ENCODE measurements at regions not wholly inside any gene's neighbourhood (a gene's known extent, or its start where the extent isn't known, plus 50 kb on each side); places are given as distances from the start of the nearest gene placed in this dataset.
A peak's percentile ranks its signal among the peaks of the same experiment; 100 is the strongest.

DNA sequence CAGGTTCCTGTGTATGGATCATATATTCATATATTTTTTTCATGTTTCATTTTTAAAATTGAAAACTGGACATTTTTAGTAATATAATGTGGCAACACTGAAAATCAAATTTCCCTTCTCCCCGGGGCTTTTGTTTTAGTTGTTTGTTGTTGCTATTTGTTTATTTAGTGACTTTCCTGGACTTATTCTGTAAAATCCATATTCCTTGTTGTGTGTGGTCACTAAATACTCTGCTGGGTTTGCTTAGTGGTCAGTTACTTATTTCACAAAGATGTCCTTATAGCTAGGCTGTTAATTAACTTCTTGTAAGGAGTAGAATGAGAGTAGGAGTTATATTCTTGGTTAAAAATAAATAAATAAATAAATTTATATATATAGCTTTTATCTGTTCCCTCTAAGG, 121.6 kb upstream of the MED13L start:
- no peak overlapping the region for H3K4me3 ChIP-seq (ENCODE audit: low read length in 3 of 3)
- no peaks in the 10 kb centered on the region for H3K4me1 ChIP-seq (ENCODE audit: control insufficient read depth in 3 of 3, insufficient read depth in 3 of 3, low read length in 3 of 3)
- H3K27me3 ChIP-seq (ENCODE audit: control insufficient read depth in 3 of 3, insufficient read depth in 3 of 3, low read length in 3 of 3): no peaks in the 10 kb centered on the region
- H3K36me3 ChIP-seq (ENCODE audit: control insufficient read depth in 3 of 3, insufficient read depth in 3 of 3, low read length in 3 of 3): no peaks in the 10 kb centered on the region
- H3K9ac ChIP-seq (ENCODE audit: low read depth in 1 of 3, low read length in 3 of 3): no peak overlapping the region
- H3K9me3 ChIP-seq (ENCODE audit: control insufficient read depth in 3 of 3, low read length in 3 of 3): no peaks in the 10 kb centered on the region
- H3K27ac ChIP-seq (ENCODE audit: low read depth, low read length): no peak overlapping the region

DNA sequence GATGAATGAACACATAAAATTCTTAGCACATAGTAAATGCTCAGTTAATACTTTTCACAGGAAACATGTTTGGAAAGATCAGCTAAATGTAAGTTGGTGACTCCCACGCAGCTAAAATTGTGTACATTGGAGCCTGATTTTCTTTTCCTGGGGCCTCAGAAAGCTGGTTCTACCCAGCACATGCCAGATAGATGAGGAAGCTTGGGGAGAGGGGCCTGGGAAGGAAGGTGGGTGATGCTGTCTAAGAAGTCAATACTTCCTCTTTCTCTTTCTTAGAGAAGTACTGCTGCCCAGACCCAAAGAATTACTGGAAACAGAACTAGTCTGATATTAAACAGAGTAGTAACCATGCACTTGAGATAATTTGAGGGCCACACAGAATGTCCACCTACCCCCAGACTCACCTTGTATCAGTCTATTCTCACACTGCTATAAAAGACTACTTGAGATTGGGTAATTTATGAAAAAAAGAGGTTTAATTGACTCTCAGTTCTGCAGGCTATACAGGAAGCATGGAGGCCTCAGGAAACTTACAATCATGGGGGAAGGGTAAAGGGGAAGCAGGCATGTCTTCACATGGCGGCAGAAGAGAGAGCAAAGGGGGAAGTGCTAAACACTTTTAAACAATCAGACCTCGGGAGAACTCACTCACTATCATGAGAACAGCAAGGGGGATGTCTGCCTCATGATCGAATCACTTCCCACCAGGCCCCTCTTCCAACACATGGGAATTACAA, 123.3 kb upstream of the MED13L start:
- Histone ChIP-seq H3K4me3 (ENCODE audit: low read length in 3 of 3) (no peak overlapping the region), H3K4me1 (ENCODE audit: control insufficient read depth in 3 of 3, insufficient read depth in 3 of 3, low read length in 3 of 3) (peaks cover 0 to 4% (median 3%) of the 10 kb centered on the region in 3 donors), H3K36me3 (ENCODE audit: control insufficient read depth in 3 of 3, insufficient read depth in 3 of 3, low read length in 3 of 3) (no peaks in the 10 kb centered on the region), H3K9me3 (ENCODE audit: control insufficient read depth in 3 of 3, low read length in 3 of 3) (no peaks in the 10 kb centered on the region), H3K27ac (ENCODE audit: low read depth, low read length) (no peak overlapping the region), H3K27me3 (ENCODE audit: control insufficient read depth in 3 of 3, insufficient read depth in 3 of 3, low read length in 3 of 3) (no peaks in the 10 kb centered on the region), H3K9ac (ENCODE audit: low read depth in 1 of 3, low read length in 3 of 3) (no peak overlapping the region)

DNA sequence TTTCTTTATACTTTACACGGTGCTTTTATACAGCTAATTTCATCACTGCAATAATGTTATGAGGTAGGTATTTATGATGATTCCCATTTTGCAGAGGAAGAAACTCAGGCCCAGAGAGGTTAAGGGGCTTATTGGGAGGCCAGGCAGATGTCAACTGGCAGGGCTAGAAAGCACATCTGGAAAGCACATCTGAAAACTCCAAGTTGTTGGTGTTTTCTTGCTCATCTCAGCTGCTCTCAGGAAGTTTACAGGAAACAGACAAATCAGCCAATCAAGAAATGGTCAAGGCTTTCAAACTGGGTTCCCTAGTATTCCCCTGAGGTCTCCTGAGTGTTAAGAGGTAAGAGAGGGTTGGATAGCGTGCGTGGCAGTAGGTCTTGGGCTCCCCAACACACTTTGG, 124.1 kb upstream of the MED13L start:
- H3K4me1 ChIP-seq (ENCODE audit: control insufficient read depth in 3 of 3, insufficient read depth in 3 of 3, low read length in 3 of 3): peaks cover 4 to 8% (median 4%) of the 10 kb centered on the region in 3 donors
- H3K9me3 ChIP-seq (ENCODE audit: control insufficient read depth in 3 of 3, low read length in 3 of 3): no peaks in the 10 kb centered on the region
- no peaks in the 10 kb centered on the region for H3K36me3 ChIP-seq (ENCODE audit: control insufficient read depth in 3 of 3, insufficient read depth in 3 of 3, low read length in 3 of 3)
- no peak overlapping the region for H3K4me3 ChIP-seq (ENCODE audit: low read length in 3 of 3)
- no peaks in the 10 kb centered on the region for H3K27me3 ChIP-seq (ENCODE audit: control insufficient read depth in 3 of 3, insufficient read depth in 3 of 3, low read length in 3 of 3)
- H3K27ac ChIP-seq (ENCODE audit: low read depth, low read length): no peak overlapping the region
- no peak overlapping the region for H3K9ac ChIP-seq (ENCODE audit: low read depth in 1 of 3, low read length in 3 of 3)

DNA sequence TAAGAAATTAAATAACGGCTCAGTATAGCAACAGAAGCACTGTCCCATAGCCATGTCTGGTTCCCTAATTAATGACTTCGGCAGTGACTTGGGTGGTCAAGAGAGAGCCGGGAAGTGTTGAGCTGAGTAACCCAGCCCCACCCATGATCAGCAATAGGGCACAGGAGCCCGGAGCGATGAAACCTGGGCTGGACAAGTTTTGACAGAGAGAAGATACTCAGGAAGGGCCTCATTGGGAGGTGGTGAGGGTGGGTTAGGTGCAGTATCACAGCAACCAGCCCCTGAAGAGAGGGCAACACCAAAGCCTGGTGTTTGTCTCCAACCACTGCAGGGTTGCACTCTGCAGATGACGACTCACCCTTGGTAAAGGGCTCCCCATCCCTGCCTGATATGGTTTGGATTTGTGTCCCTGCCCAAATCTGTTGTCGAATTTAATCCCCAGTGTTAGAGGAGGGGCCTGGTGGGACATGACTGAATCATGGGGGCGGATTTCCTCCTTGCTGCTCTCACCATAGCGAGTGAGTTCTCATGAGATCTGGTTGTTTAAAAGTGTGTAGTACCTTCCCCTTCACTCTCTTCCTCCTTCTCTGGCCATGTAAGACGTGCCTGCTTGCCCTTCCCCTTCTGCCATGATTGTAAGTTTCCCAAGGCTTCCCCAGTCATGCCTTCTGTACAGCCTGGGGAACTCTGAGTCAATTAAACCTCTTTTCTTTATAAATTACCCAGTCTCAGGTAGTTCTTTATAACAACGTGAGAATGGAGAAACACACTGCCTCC, 124.9 kb upstream of the MED13L start:
- Histone ChIP-seq H3K4me1 (ENCODE audit: control insufficient read depth in 3 of 3, insufficient read depth in 3 of 3, low read length in 3 of 3) (peaks cover 10 to 14% (median 11%) of the 10 kb centered on the region in 3 donors), H3K4me3 (ENCODE audit: low read length in 3 of 3) (no peak overlapping the region), H3K27ac (ENCODE audit: low read depth, low read length) (no peak overlapping the region), H3K27me3 (ENCODE audit: control insufficient read depth in 3 of 3, insufficient read depth in 3 of 3, low read length in 3 of 3) (no peaks in the 10 kb centered on the region), H3K9me3 (ENCODE audit: control insufficient read depth in 3 of 3, low read length in 3 of 3) (no peaks in the 10 kb centered on the region), H3K9ac (ENCODE audit: low read depth in 1 of 3, low read length in 3 of 3) (no peak overlapping the region), H3K36me3 (ENCODE audit: control insufficient read depth in 3 of 3, insufficient read depth in 3 of 3, low read length in 3 of 3) (no peaks in the 10 kb centered on the region)

DNA sequence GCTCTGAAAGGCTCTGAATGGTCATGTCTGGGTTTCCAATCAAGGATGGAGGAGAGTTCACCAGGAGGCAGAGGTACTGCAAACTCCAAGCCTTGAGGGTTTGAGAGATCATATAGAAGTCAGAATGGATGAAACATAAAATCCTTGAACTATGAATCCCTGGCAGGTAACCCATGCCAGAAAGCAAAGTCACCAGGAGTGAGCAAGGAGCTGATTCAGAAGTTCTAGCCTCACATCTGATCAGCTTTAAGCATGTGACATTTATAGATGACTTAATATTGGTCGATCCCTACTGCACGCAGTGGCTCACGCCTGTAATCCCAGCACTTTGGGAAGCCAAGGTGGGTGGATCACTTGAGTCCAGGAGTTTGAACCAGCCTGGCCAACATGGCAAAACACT, 126.1 kb upstream of the MED13L start:
- Histone ChIP-seq H3K4me3 (ENCODE audit: low read length in 3 of 3) (no peak overlapping the region), H3K9ac (ENCODE audit: low read depth in 1 of 3, low read length in 3 of 3) (no peak overlapping the region), H3K27me3 (ENCODE audit: control insufficient read depth in 3 of 3, insufficient read depth in 3 of 3, low read length in 3 of 3) (no peaks in the 10 kb centered on the region), H3K27ac (ENCODE audit: low read depth, low read length) (no peak overlapping the region), H3K4me1 (ENCODE audit: control insufficient read depth in 3 of 3, insufficient read depth in 3 of 3, low read length in 3 of 3) (peaks cover 11 to 14% (median 11%) of the 10 kb centered on the region in 3 donors), H3K9me3 (ENCODE audit: control insufficient read depth in 3 of 3, low read length in 3 of 3) (no peaks in the 10 kb centered on the region), H3K36me3 (ENCODE audit: control insufficient read depth in 3 of 3, insufficient read depth in 3 of 3, low read length in 3 of 3) (no peaks in the 10 kb centered on the region)

DNA sequence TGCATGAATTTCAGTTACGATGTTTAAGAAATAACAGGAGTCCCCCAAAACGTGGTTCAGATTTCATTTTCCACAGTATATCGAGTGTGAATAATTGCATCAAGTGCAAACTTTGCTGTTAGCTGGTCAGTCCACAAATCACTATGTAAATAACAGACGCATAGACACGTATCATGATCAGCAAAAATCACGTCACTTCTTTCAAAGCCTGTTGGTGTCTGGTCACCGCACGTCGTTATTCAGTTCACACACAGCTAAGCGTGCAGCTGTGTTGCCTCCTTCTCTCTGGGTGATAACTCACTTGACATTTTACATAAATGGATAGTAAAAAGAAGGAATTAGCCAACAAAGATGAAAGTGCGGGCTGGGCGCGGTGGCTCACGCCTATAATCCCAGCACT, 126.8 kb upstream of the MED13L start:
- no peaks in the 10 kb centered on the region for H3K9me3 ChIP-seq (ENCODE audit: control insufficient read depth in 3 of 3, low read length in 3 of 3)

GRCh38 chr12:116404913-116405611, 127.6 kb upstream of the MED13L start:
- no peak overlapping the region for H3K27ac ChIP-seq (ENCODE audit: low read depth, low read length)
- H3K4me1 ChIP-seq (ENCODE audit: control insufficient read depth in 3 of 3, insufficient read depth in 3 of 3, low read length in 3 of 3): peaks cover 11 to 16% (median 11%) of the 10 kb centered on the region in 3 donors
- H3K4me3 ChIP-seq (ENCODE audit: low read length in 3 of 3): no peak overlapping the region
- H3K36me3 ChIP-seq (ENCODE audit: control insufficient read depth in 3 of 3, insufficient read depth in 3 of 3, low read length in 3 of 3): no peaks in the 10 kb centered on the region
- no peak overlapping the region for H3K9ac ChIP-seq (ENCODE audit: low read depth in 1 of 3, low read length in 3 of 3)
- no peaks in the 10 kb centered on the region for H3K9me3 ChIP-seq (ENCODE audit: control insufficient read depth in 3 of 3, low read length in 3 of 3)
- H3K27me3 ChIP-seq (ENCODE audit: control insufficient read depth in 3 of 3, insufficient read depth in 3 of 3, low read length in 3 of 3): no peaks in the 10 kb centered on the region

More for the DNA sequence above, 126.8 kb upstream of the MED13L start:
- no peak overlapping the region for H3K4me3 ChIP-seq (ENCODE audit: low read length in 3 of 3)
- H3K27me3 ChIP-seq (ENCODE audit: control insufficient read depth in 3 of 3, insufficient read depth in 3 of 3, low read length in 3 of 3): no peaks in the 10 kb centered on the region
- no peaks in the 10 kb centered on the region for H3K36me3 ChIP-seq (ENCODE audit: control insufficient read depth in 3 of 3, insufficient read depth in 3 of 3, low read length in 3 of 3)
- no peak overlapping the region for H3K27ac ChIP-seq (ENCODE audit: low read depth, low read length)
- H3K9ac ChIP-seq (ENCODE audit: low read depth in 1 of 3, low read length in 3 of 3): no peak overlapping the region
- H3K4me1 ChIP-seq (ENCODE audit: control insufficient read depth in 3 of 3, insufficient read depth in 3 of 3, low read length in 3 of 3): peaks cover 11 to 14% (median 11%) of the 10 kb centered on the region in 3 donors

DNA sequence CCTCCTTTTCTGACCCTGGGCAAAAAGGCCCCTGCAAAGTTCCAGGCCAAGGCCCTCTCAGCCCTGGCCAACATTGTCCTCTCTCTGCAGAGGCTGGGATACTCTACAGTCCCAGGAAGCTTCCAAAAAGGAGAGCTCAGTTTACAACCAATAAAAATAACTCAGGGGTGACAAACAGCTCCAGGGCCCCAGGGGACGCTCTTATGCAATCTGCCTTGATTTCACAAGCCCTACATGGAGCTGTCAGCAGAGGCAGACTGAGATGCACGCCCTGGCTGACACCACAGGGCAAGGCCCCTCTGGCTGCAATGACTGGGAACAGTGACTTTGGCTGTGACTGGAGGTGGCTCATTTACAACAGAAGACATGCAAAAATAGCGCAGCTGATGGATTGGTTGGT, 129.0 kb upstream of the MED13L start:
- Histone ChIP-seq H3K4me1 (ENCODE audit: control insufficient read depth in 3 of 3, insufficient read depth in 3 of 3, low read length in 3 of 3) (peaks cover 11 to 19% (median 11%) of the 10 kb centered on the region in 3 donors), H3K9ac (ENCODE audit: low read depth in 1 of 3, low read length in 3 of 3) (no peak overlapping the region), H3K36me3 (ENCODE audit: control insufficient read depth in 3 of 3, insufficient read depth in 3 of 3, low read length in 3 of 3) (no peaks in the 10 kb centered on the region), H3K27me3 (ENCODE audit: control insufficient read depth in 3 of 3, insufficient read depth in 3 of 3, low read length in 3 of 3) (no peaks in the 10 kb centered on the region), H3K9me3 (ENCODE audit: control insufficient read depth in 3 of 3, low read length in 3 of 3) (no peaks in the 10 kb centered on the region), H3K27ac (ENCODE audit: low read depth, low read length) (peak overlapping the region; percentile 54), H3K4me3 (ENCODE audit: low read length in 3 of 3) (no peak overlapping the region)

GRCh38 chr12:116408489-116409250, 131.2 kb upstream of the MED13L start:
- no peak overlapping the region for H3K27ac ChIP-seq (ENCODE audit: low read depth, low read length)
- no peaks in the 10 kb centered on the region for H3K36me3 ChIP-seq (ENCODE audit: control insufficient read depth in 3 of 3, insufficient read depth in 3 of 3, low read length in 3 of 3)
- no peaks in the 10 kb centered on the region for H3K27me3 ChIP-seq (ENCODE audit: control insufficient read depth in 3 of 3, insufficient read depth in 3 of 3, low read length in 3 of 3)
- H3K9ac ChIP-seq (ENCODE audit: low read depth in 1 of 3, low read length in 3 of 3): no peak overlapping the region
- no peaks in the 10 kb centered on the region for H3K9me3 ChIP-seq (ENCODE audit: control insufficient read depth in 3 of 3, low read length in 3 of 3)
- H3K4me3 ChIP-seq (ENCODE audit: low read length in 3 of 3): no peak overlapping the region
- peaks cover 11 to 19% (median 11%) of the 10 kb centered on the region in 3 donors for H3K4me1 ChIP-seq (ENCODE audit: control insufficient read depth in 3 of 3, insufficient read depth in 3 of 3, low read length in 3 of 3)

All from skeletal muscle tissue (tissue), 3 donors.